Heart right ventricle (tissue), 16 donors: ENCODE measurements at regions not wholly inside any gene's neighbourhood (a gene's known extent, or its start where the extent isn't known, plus 50 kb on each side); places are given as distances from the start of the nearest gene placed in this dataset.
"Not testable (repeated sequence)": the region's sequence is repeated elsewhere in the genome, so short reads cannot be mapped to it uniquely, and the experiment has no call there.

Source experiments
- ATAC-seq, 8 donors: fragments of 200-7000 bp; cut with Tn5 transposase; one replicate each; pipeline ENCODE4 v1.9.1; 2020; ENCODE audit warnings: mild to moderate bottlenecking in 8 of 8, moderate library complexity in 8 of 8, moderate number of reproducible peaks in 1 of 8
- DNase-seq, 2 donors: peaks; one replicate each; pipeline ENCODE4 v3.0.0-alpha.2; 2020
- H3K27ac ChIP-seq, 10 donors: fragments of 200-600 bp; sonication (generic) in 2 of 10; one replicate each; pipeline versions ENCODE4 v1.5.0 to v1.8.0; 2020 to 2022; ENCODE audit warnings: mild to moderate bottlenecking in 3 of 10
- H3K27me3 ChIP-seq, 7 donors: fragments of 200-600 bp; one replicate each; pipeline ENCODE4 v1.8.0; 2021 to 2022; ENCODE audit warnings: mild to moderate bottlenecking in 2 of 7
- H3K36me3 ChIP-seq, 9 donors: fragments of 200-600 bp; sonication (generic) in 1 of 9; one replicate each; pipeline versions ENCODE4 v1.5.0 to v1.8.0; 2020 to 2022; ENCODE audit warnings: mild to moderate bottlenecking in 2 of 9
- H3K4me1 ChIP-seq, 9 donors: fragments of 200-600 bp; sonication (generic) in 1 of 9; one replicate each; pipeline versions ENCODE4 v1.5.0 to v1.8.0; 2020 to 2022; ENCODE audit warnings: mild to moderate bottlenecking in 4 of 9
- H3K4me3 ChIP-seq, 10 donors: fragments of 200-600 bp; sonication (generic) in 2 of 10; one replicate each; pipeline versions ENCODE4 v1.5.0 to v1.8.0; 2020 to 2022; ENCODE audit warnings: mild to moderate bottlenecking in 7 of 10, moderate library complexity in 2 of 10
- H3K9me3 ChIP-seq, 11 donors: fragments of 200-600 bp in 10 of 11; sonication (generic) in 2 of 11; one replicate each; pipeline versions ENCODE4 v1.5.0 to v1.8.0; 2013 to 2022; ENCODE audit warnings: mild to moderate bottlenecking in 2 of 11, control low read depth in 1 of 11, moderate library complexity in 1 of 11
- CTCF ChIP-seq, 9 donors: fragments of 200-600 bp; sonication (generic) in 2 of 9; IDR thresholded peaks; one replicate each; pipeline versions ENCODE4 v1.5.0 to v1.8.0; 2021 to 2022; ENCODE audit warnings: antibody characterized with exemption in 9 of 9, mild to moderate bottlenecking in 5 of 9, moderate library complexity in 1 of 9
- WGBS, 2 donors: extraction: QIAGEN DNeasy Blood & Tissue Kit; methylation state at CpG; one replicate each; pipeline ENCODE4 v1.1.7; 2013; ENCODE audit warnings: inconsistent platforms in 1 of 2; 5-methylcytosine and 5-hydroxymethylcytosine counted together
- intact Hi-C, 10 donors: fragments of 100-400 bp; cut with DNase I; formaldehyde crosslinking; loops; one replicate each; pipeline versions ENCODE4 v1.11.1 to v1.14.2; 2022
- donor health status: Arrhythmogenic right ventricular cardiomyopathy.
- donor health status: ischemic (EF 13 %, LVEDD 7.1; RV severe dilation, severe dysfunction).
- donor health status: healthy with polysubstance abuse.
- donor health status: DM: no; HTN: yes; CAD: no.
- donor health status: DM: no; HTN: no; CAD: no.
- donor health status: ischemic (EF 25% LVEDD 6.9; RV normal size, moderate dysfunction).
- donor health status: ischemic (EF 25% LVEDD 5.7; RV mildly dilated, moderate dysfunction).
- donor health status: healthy.
- donor health status: DM: yes; HTN: yes; CAD: no.
- donor health status: Ischemic cardiomyopathy.
- donor health status: ischemic (EF 35%, LVEDD 5.7; RV mildly dilated, moderate dysfunction).
- donor health status: nonischemic (EF 11% LVEDD 7.7; RV severe dilation, severe dysfunction).
- donor health status: DM: yes; HTN: yes; CAD: no.
- donor health status: PGD.
- donor health status: ischemic (EF 29% LVEDD 5.4; RV normal size, mild dysfunction).
- donor health status: nonischemic (EF 23%, LVEDD 6.1; RV moderate dilation, normal function).

- ATAC-seq = no peak
- WGBS, 2 donors = 73 to 89% methylated on average over 7 to 17 of the region's 20 CpGs
- TF ChIP-seq CTCF (IDR thresholded peaks at IDR 0.05) = no peak
- H3K9me3 ChIP-seq = no peaks in the 10 kb centered on the region
- H3K27ac ChIP-seq = no peak overlapping the region
- DNase-seq = no peak
- H3K4me1 ChIP-seq = no peaks in the 10 kb centered on the region
- H3K36me3 ChIP-seq = no peaks in the 10 kb centered on the region
- H3K27me3 ChIP-seq = no peaks in the 10 kb centered on the region
- intact Hi-C loops = no loop called here
- no peak overlapping the region for H3K4me3 ChIP-seq
These were observed 195.8 kb upstream of the PZP start for GRCh38 chr12:9404031-9404430.

GRCh38 chr12:9402432-9403040, 194.3 kb upstream of the PZP start:
- H3K9me3 ChIP-seq, ATAC-seq, intact Hi-C loops, H3K27ac ChIP-seq, H3K36me3 ChIP-seq, DNase-seq, H3K27me3 ChIP-seq, H3K4me1 ChIP-seq, H3K4me3 ChIP-seq: not testable (repeated sequence)
- 46 to 85% methylated on average over 10 to 24 of the region's 29 CpGs for WGBS, 2 donors

- H3K4me3 ChIP-seq, H3K4me1 ChIP-seq, ATAC-seq, H3K36me3 ChIP-seq, DNase-seq, H3K9me3 ChIP-seq, H3K27me3 ChIP-seq, intact Hi-C loops, H3K27ac ChIP-seq: not testable (repeated sequence)
- WGBS, 2 donors = 97% methylated on average over 14 of the region's 14 CpGs
These were observed 188.2 kb upstream of the PZP start for GRCh38 chr12:9396367-9396766.

- WGBS, 2 donors = 96% methylated on average over 2 of the region's 5 CpGs; no CpG with 5 or more reads in 1 of the 2 donors
- H3K36me3 ChIP-seq, H3K9me3 ChIP-seq, intact Hi-C loops, H3K27me3 ChIP-seq, H3K27ac ChIP-seq, ATAC-seq, H3K4me3 ChIP-seq, H3K4me1 ChIP-seq, DNase-seq: not testable (repeated sequence)
These were observed 187.0 kb upstream of the PZP start for GRCh38 chr12:9395220-9395619.

- Histone ChIP-seq H3K27ac (no peak overlapping the region), H3K4me1 (peaks cover 0 to 4% (median 0%) of the 10 kb centered on the region in 9 donors), H3K27me3 (no peaks in the 10 kb centered on the region), H3K9me3 (no peaks in the 10 kb centered on the region), H3K36me3 (no peaks in the 10 kb centered on the region), H3K4me3 (no peak overlapping the region)
- 98 to 100% methylated on average over 1 of the region's 1 CpG for WGBS, 2 donors
- TF ChIP-seq CTCF (IDR thresholded peaks at IDR 0.05) = no peak
- DNase-seq (no peak), ATAC-seq (no peak)
- intact Hi-C loops = no loop called here
These were observed 184.6 kb upstream of the PZP start for GRCh38 chr12:9392842-9393241.

GRCh38 chr12:9391815-9392214, 183.6 kb upstream of the PZP start:
- DNase-seq (no peak), ATAC-seq (no peak)
- H3K9me3 ChIP-seq = no peaks in the 10 kb centered on the region
- H3K27ac ChIP-seq = no peak overlapping the region
- no peak overlapping the region for H3K4me3 ChIP-seq
- peaks cover 0 to 14% (median 0%) of the 10 kb centered on the region in 9 donors for H3K4me1 ChIP-seq
- intact Hi-C loops = no loop called here
- no peak for TF ChIP-seq CTCF (IDR thresholded peaks at IDR 0.05)
- WGBS, 2 donors = 81% methylated on average over 2 of the region's 2 CpGs
- H3K36me3 ChIP-seq = no peaks in the 10 kb centered on the region
- H3K27me3 ChIP-seq = no peaks in the 10 kb centered on the region
